Pancreas (tissue), 10 donors: ENCODE measurements at regions not wholly inside any gene's neighbourhood (a gene's known extent, or its start where the extent isn't known, plus 50 kb on each side); places are given as distances from the start of the nearest gene placed in this dataset.

Source experiments
- ATAC-seq, 4 donors: fragments of 200-7000 bp; cut with Tn5 transposase; one replicate each; pipeline versions ENCODE4 v1.8.0 to v1.9.1; 2020; ENCODE audit warnings: mild to moderate bottlenecking in 4 of 4, moderate library complexity in 4 of 4
- DNase-seq, 6 donors: peaks; one replicate each; pipeline ENCODE4 v3.0.0-alpha.2; 2020
- FAIRE-seq: peaks from 2 replicates; lab custom pipeline; 2012; peaks lifted over from hg19 to GRCh38; lab: Jason Lieb, UNC
- H3K27ac ChIP-seq, 4 donors: fragments of 200-600 bp; sonication (generic); 1 replicate in 3 of 4; 2 replicates in 1 of 4; pipeline versions ENCODE4 v1.5.0 to v1.8.0; 2020
- H3K27me3 ChIP-seq, 4 donors: fragments of 200-600 bp; one replicate each; pipeline ENCODE4 v1.8.0; 2021
- H3K36me3 ChIP-seq, 3 donors: fragments of 200-600 bp; sonication (generic) in 1 of 3; one replicate each; pipeline versions ENCODE4 v1.5.0 to v1.8.0; 2020 to 2021
- H3K4me1 ChIP-seq, 3 donors: fragments of 200-600 bp; one replicate each; pipeline ENCODE4 v1.8.0; 2021
- H3K4me3 ChIP-seq, 4 donors: fragments of 200-600 bp; sonication (generic) in 2 of 4; one replicate each; pipeline versions ENCODE4 v1.5.0 to v1.8.0; 2020 to 2021
- H3K9me3 ChIP-seq, 4 donors: fragments of 200-600 bp; one replicate each; pipeline ENCODE4 v1.8.0; 2021
- WGBS, 2 donors: extraction: QIAGEN DNeasy Blood & Tissue Kit; methylation state at CpG; one replicate each; pipeline ENCODE4 v1.1.7; 2013; 5-methylcytosine and 5-hydroxymethylcytosine counted together
- intact Hi-C, 3 donors: fragments of 100-400 bp; cut with DNase I; formaldehyde crosslinking; loops; one replicate each; pipeline versions ENCODE4 v1.11.1 to v1.14.2; 2022
- TF ChIP-seq, protein P1 (sequence below), 4 donors: fragments of 200-600 bp; sonication (generic) in 3 of 4; IDR thresholded peaks; one replicate each; pipeline versions ENCODE4 v1.5.0 to v1.8.0; 2021; ENCODE audit warnings: antibody characterized with exemption in 4 of 4
- donor health status: healthy with polysubstance abuse.
- donor health status: DM: no; HTN: no; CAD: no; lungs with moderate emphysema.
- donor health status: DM: no; HTN: no; CAD: no.
- donor health status: control.
- donor health status: control.
- donor health status: Bipolar disorder and iron deficiency.
- donor health status: DM: yes; HTN: yes; CAD: no.
- donor health status: DM: no; HTN: no; CAD: no.
- donor health status: DM: no; HTN: no; CAD: no.
- donor health status: DM: yes; HTN: yes; CAD: no.

DNA sequence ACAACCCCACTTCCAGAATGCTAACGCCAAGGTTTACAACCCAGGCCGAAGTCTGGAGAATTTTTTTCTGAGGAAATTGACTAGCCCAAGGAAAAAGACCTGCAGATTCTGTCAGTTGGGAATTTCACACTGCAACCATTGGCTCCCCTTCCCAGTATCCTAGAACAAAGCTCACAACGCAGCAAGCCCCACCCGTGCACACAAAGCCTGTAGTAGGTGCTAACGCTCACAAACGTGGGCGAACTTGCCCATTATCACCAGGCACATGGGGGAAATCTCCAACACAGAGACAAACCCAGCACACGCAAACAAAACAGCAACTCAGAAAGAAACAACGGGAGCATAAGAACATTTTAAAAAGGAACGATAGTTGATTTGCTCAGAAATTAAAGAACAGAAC, 265.1 kb downstream of the EIPR1 start:
- no peak overlapping the region for H3K4me3 ChIP-seq
- no peak for ATAC-seq
- no peak for DNase-seq
- no peaks in the 10 kb centered on the region for H3K9me3 ChIP-seq
- H3K36me3 ChIP-seq, result no peaks in the 10 kb centered on the region
- 66 to 78% methylated on average over 10 of the region's 10 CpGs for WGBS, 2 donors
- no peaks in the 10 kb centered on the region for H3K4me1 ChIP-seq
- TF ChIP-seq, protein P1, sequence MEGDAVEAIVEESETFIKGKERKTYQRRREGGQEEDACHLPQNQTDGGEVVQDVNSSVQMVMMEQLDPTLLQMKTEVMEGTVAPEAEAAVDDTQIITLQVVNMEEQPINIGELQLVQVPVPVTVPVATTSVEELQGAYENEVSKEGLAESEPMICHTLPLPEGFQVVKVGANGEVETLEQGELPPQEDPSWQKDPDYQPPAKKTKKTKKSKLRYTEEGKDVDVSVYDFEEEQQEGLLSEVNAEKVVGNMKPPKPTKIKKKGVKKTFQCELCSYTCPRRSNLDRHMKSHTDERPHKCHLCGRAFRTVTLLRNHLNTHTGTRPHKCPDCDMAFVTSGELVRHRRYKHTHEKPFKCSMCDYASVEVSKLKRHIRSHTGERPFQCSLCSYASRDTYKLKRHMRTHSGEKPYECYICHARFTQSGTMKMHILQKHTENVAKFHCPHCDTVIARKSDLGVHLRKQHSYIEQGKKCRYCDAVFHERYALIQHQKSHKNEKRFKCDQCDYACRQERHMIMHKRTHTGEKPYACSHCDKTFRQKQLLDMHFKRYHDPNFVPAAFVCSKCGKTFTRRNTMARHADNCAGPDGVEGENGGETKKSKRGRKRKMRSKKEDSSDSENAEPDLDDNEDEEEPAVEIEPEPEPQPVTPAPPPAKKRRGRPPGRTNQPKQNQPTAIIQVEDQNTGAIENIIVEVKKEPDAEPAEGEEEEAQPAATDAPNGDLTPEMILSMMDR (IDR thresholded peaks at IDR 0.05), result no peak
- H3K27me3 ChIP-seq, result no peaks in the 10 kb centered on the region
- no peak for FAIRE-seq
- H3K27ac ChIP-seq, result no peak overlapping the region
- intact Hi-C loops, result no loop called here

DNA sequence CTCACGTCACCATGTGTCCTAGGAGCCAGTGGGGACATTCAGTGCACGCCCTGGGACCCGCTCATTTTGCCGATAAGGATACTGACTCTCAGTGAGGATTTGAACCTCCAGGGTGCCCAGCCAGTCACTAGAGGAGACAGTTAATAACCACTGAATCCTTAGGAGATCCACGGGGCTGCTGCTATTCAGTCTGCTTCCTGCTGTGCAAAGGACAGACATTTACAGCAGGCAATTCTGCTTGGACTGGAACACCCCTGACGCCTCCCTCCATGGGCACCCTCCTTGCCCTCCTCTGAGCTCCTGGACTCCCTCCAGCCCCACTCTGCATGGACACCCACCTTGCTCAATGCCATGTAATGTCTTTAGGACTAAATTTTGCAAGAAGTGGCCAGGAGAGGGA, 265.5 kb downstream of the EIPR1 start:
- TF ChIP-seq, protein P1 (IDR thresholded peaks at IDR 0.05), result no peak
- no peak overlapping the region for H3K27ac ChIP-seq
- no peaks in the 10 kb centered on the region for H3K36me3 ChIP-seq
- no peaks in the 10 kb centered on the region for H3K9me3 ChIP-seq
- ATAC-seq (no peak), FAIRE-seq (no peak), DNase-seq (no peak)
- H3K4me1 ChIP-seq, result no peaks in the 10 kb centered on the region
- no peak overlapping the region for H3K4me3 ChIP-seq
- no peaks in the 10 kb centered on the region for H3K27me3 ChIP-seq
- WGBS, 2 donors, result 83 to 89% methylated on average over 6 of the region's 6 CpGs
- intact Hi-C loops, result no loop called here

DNA sequence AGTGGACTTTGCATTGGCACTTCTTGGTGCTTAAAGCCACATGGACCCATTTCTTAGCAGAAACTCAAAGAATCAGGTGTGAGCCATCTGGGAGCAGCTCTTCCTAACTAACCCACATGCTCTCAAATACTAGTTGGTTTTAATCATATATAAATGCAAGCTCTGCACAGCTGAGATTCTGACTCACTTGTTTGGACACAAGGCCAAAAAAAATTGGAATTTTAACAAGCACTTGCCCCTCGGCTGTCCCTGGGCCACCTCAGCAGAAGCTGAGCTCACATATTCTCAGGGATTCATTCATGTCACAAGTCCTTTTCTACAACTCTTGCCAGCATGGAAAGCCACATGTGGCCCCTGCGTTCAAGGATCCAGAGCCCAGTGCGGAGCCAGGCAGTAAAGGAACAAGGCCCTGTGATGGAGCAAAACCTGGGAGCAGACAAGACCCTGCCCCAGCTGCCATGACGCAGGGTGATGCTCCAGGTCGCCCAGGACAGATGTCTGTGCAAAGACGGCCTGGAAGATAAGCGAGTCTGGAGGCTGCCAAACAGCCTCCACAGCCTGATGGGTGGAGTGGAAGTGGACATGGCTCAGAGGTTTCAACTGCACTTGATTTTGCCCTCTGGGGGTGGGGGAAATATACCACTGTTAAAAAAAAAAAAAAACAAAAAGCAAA, 266.5 kb downstream of the EIPR1 start:
- Histone ChIP-seq H3K36me3 (no peaks in the 10 kb centered on the region), H3K9me3 (no peaks in the 10 kb centered on the region), H3K4me1 (no peaks in the 10 kb centered on the region), H3K27me3 (no peaks in the 10 kb centered on the region), H3K4me3 (no peak overlapping the region), H3K27ac (no peak overlapping the region)
- intact Hi-C loops, result no loop called here
- DNase-seq (no peak), ATAC-seq (no peak), FAIRE-seq (no peak)
- TF ChIP-seq, protein P1 (IDR thresholded peaks at IDR 0.05), result no peak
- WGBS, 2 donors, result 76 to 84% methylated on average over 7 of the region's 7 CpGs

DNA sequence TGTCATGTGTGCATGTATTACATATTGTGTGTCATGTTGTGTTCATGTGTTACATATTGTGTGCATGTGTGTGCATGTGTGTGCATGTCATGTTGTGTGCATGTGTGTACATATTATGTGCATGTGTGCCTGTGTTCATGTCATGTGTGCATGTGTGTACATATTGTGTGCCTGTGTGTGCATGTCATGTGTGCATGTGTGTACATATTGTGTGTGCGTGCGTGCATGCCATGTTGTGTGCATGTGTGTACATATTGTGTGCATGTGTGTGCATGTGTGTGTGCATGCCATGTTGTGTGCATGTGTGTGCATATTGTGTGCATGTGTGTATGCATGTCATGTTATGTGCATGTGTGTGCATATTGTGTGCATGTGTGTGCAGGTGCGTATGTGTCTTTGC, 267.1 kb downstream of the EIPR1 start:
- Histone ChIP-seq H3K9me3 (no peaks in the 10 kb centered on the region), H3K4me3 (no peak overlapping the region), H3K36me3 (no peaks in the 10 kb centered on the region), H3K27ac (no peak overlapping the region), H3K4me1 (no peaks in the 10 kb centered on the region), H3K27me3 (no peaks in the 10 kb centered on the region)
- ATAC-seq (no peak), DNase-seq (no peak), FAIRE-seq (no peak)
- 89 to 90% methylated on average over 3 of the region's 3 CpGs for WGBS, 2 donors
- TF ChIP-seq, protein P1 (IDR thresholded peaks at IDR 0.05), result no peak
- intact Hi-C loops, result no loop called here
